H9 (cell line): ENCODE measurements at regions not wholly inside any gene's neighbourhood (a gene's known extent, or its start where the extent isn't known, plus 50 kb on each side); places are given as distances from the start of the nearest gene placed in this dataset.

Experiments used
- DNase-seq: peaks from one replicate; pipeline ENCODE4 v3.0.0-alpha.2; 2017
- H2AFZ ChIP-seq: one replicate; pipeline ENCODE4 v1.6.1; 2013; ENCODE audit warnings: mild to moderate bottlenecking, low read length, control low read depth, moderate library complexity
- H2AK5ac ChIP-seq: 2 replicates; pipeline ENCODE4 v1.6.1; 2013; ENCODE audit warnings: low read length, control low read depth, mixed read lengths; ENCODE audit not compliant: insufficient read length
- H2BK120ac ChIP-seq: one replicate; pipeline ENCODE4 v1.6.1; 2013; ENCODE audit warnings: low read depth, mild to moderate bottlenecking, low read length, control low read depth, inconsistent platforms; ENCODE audit not compliant: poor library complexity, severe bottlenecking
- H2BK12ac ChIP-seq: 2 replicates; pipeline ENCODE4 v1.6.1; 2013; ENCODE audit warnings: low read length, control low read depth, mixed read lengths, low read depth; ENCODE audit not compliant: insufficient read length
- H2BK15ac ChIP-seq: 2 replicates; pipeline ENCODE4 v1.6.1; 2013; ENCODE audit warnings: low read depth, low read length, control low read depth
- H2BK20ac ChIP-seq: one replicate; pipeline ENCODE4 v1.6.1; 2013; ENCODE audit warnings: low read depth, mild to moderate bottlenecking, low read length, control low read depth, inconsistent platforms; ENCODE audit not compliant: poor library complexity, severe bottlenecking
- H2BK5ac ChIP-seq: 2 replicates; pipeline ENCODE4 v1.6.1; 2013; ENCODE audit warnings: low read length, control low read depth, mixed read lengths; ENCODE audit not compliant: insufficient read length
- H3K14ac ChIP-seq: 2 replicates; pipeline ENCODE4 v1.6.1; 2013; ENCODE audit warnings: low read length, control low read depth; ENCODE audit not compliant: insufficient read depth
- H3K18ac ChIP-seq: 2 replicates; pipeline ENCODE4 v1.6.1; 2013; ENCODE audit warnings: low read depth, mild to moderate bottlenecking, mixed read lengths, low read length, control low read depth; ENCODE audit not compliant: insufficient read length
- H3K23ac ChIP-seq: 2 replicates; pipeline ENCODE4 v1.6.1; 2013; ENCODE audit warnings: low read length, control low read depth, mixed read lengths, low read depth; ENCODE audit not compliant: insufficient read length
- H3K23me2 ChIP-seq: 2 replicates; pipeline ENCODE4 v1.6.1; 2013; ENCODE audit warnings: low read depth, mild to moderate bottlenecking, mixed read lengths, low read length, control low read depth; ENCODE audit not compliant: insufficient read length, poor library complexity, severe bottlenecking
- H3K27ac ChIP-seq: 2 replicates; pipeline ENCODE4 v1.5.1; 2013; ENCODE audit warnings: low read length, control low read depth, mixed read lengths, low read depth; ENCODE audit not compliant: insufficient read length
- H3K27me3 ChIP-seq: 2 replicates; pipeline ENCODE4 v1.6.1; 2013; ENCODE audit warnings: low read length, control low read depth, inconsistent platforms; ENCODE audit not compliant: insufficient read depth
- H3K4ac ChIP-seq: 2 replicates; pipeline ENCODE4 v1.6.1; 2013; ENCODE audit warnings: low read depth, mild to moderate bottlenecking, control low read depth, inconsistent platforms, low read length, moderate library complexity
- H3K4me1 ChIP-seq: 2 replicates; pipeline ENCODE4 v1.6.1; 2013; ENCODE audit warnings: low read length, control low read depth, inconsistent platforms; ENCODE audit not compliant: insufficient read depth
- H3K4me2 ChIP-seq: 2 replicates; pipeline ENCODE4 v1.6.1; 2013; ENCODE audit warnings: low read length, control low read depth, mixed read lengths; ENCODE audit not compliant: insufficient read length, insufficient read depth
- H3K56ac ChIP-seq: 2 replicates; pipeline ENCODE4 v1.6.1; 2013; ENCODE audit warnings: low read depth, mild to moderate bottlenecking, mixed read lengths, low read length, control low read depth; ENCODE audit not compliant: insufficient read length
- H3K79me1 ChIP-seq: 2 replicates; pipeline ENCODE4 v1.6.1; 2013; ENCODE audit warnings: low read depth, mild to moderate bottlenecking, moderate library complexity, low read length, control low read depth, inconsistent platforms; ENCODE audit not compliant: insufficient read depth, poor library complexity, severe bottlenecking
- H3K79me2 ChIP-seq: 2 replicates; pipeline ENCODE4 v1.6.1; 2013; ENCODE audit warnings: low read length, control low read depth, inconsistent platforms; ENCODE audit not compliant: insufficient read depth
- H3K9ac ChIP-seq: 2 replicates; pipeline ENCODE4 v1.6.1; 2013; ENCODE audit warnings: low read length, control low read depth, mixed read lengths; ENCODE audit not compliant: insufficient read length; ENCODE audit errors: extremely low read depth
- H3K9me3 ChIP-seq: one replicate; pipeline ENCODE4 v1.6.1; 2013; ENCODE audit warnings: low read depth, low read length, inconsistent platforms; ENCODE audit not compliant: control insufficient read depth
- H3T11ph ChIP-seq: one replicate; pipeline ENCODE4 v1.6.1; 2013; ENCODE audit warnings: mild to moderate bottlenecking, low read length, control low read depth, inconsistent platforms
- H4K20me1 ChIP-seq: one replicate; pipeline ENCODE4 v1.6.1; 2013; ENCODE audit not compliant: control insufficient read depth, insufficient read length, insufficient read depth
- H4K5ac ChIP-seq: 2 replicates; pipeline ENCODE4 v1.6.1; 2013; ENCODE audit warnings: low read depth, mild to moderate bottlenecking, mixed read lengths, low read length, control low read depth; ENCODE audit not compliant: insufficient read length
- H4K8ac ChIP-seq: replicated peaks from 2 replicates; pipeline ENCODE4 v1.6.1; 2013; ENCODE audit warnings: low read length, control low read depth, mixed read lengths, low read depth; ENCODE audit not compliant: insufficient read length
- H4K91ac ChIP-seq: 2 replicates; pipeline ENCODE4 v1.6.1; 2013; ENCODE audit warnings: low read depth, mild to moderate bottlenecking, moderate library complexity, mixed read lengths, low read length, control low read depth; ENCODE audit not compliant: insufficient read length
- H3K27ac Mint-ChIP-seq, 3 experiments: 2 replicates in 2 of 3; 3 replicates in 1 of 3; pipeline ENCODE4 v1.8.0; 2020 to 2021; ENCODE audit warnings: mixed read lengths in 3 of 3, mild to moderate bottlenecking in 1 of 3, moderate library complexity in 1 of 3
- H3K27me3 Mint-ChIP-seq: 2 replicates; pipeline ENCODE4 v1.8.0; 2021; ENCODE audit warnings: low read depth, mild to moderate bottlenecking, moderate library complexity, mixed read lengths
- H3K36me3 Mint-ChIP-seq, 3 experiments: 2 replicates in 2 of 3; 3 replicates in 1 of 3; pipeline ENCODE4 v1.8.0; 2020 to 2021; ENCODE audit warnings: low read depth in 3 of 3, mixed read lengths in 3 of 3; ENCODE audit not compliant: insufficient read depth in 1 of 3
- H3K4me1 Mint-ChIP-seq, 2 experiments: 2 replicates each; pipeline ENCODE4 v1.8.0; 2020; ENCODE audit warnings: mixed read lengths in 2 of 2
- H3K4me3 Mint-ChIP-seq, 2 experiments: 2 replicates in 1 of 2; 3 replicates in 1 of 2; pipeline ENCODE4 v1.8.0; 2020 to 2021; ENCODE audit warnings: mild to moderate bottlenecking in 2 of 2, mixed read lengths in 2 of 2, moderate library complexity in 1 of 2
- H3K9me3 Mint-ChIP-seq, 2 experiments: 2 replicates in 1 of 2; 3 replicates in 1 of 2; pipeline ENCODE4 v1.8.0; 2020; ENCODE audit warnings: mild to moderate bottlenecking in 2 of 2, mixed read lengths in 2 of 2, moderate library complexity in 1 of 2
- WGBS: extraction: QIAGEN DNeasy Blood & Tissue Kit; methylation state at CpG from one replicate; pipeline ENCODE4 v1.1.7; 2013; ENCODE audit warnings: missing lambda C conversion rate, low lambda C conversion rate, mixed read lengths; ENCODE audit not compliant: insufficient read length; ENCODE audit errors: extremely low coverage; 5-methylcytosine and 5-hydroxymethylcytosine counted together
- TF ChIP-seq, protein P1 (sequence below): fragments of 200-600 bp; sonication (generic); conservative IDR thresholded peaks from 3 replicates; pipeline ENCODE4 v1.8.0; 2021; ENCODE audit warnings: antibody characterized with exemption, mild to moderate bottlenecking

DNA sequence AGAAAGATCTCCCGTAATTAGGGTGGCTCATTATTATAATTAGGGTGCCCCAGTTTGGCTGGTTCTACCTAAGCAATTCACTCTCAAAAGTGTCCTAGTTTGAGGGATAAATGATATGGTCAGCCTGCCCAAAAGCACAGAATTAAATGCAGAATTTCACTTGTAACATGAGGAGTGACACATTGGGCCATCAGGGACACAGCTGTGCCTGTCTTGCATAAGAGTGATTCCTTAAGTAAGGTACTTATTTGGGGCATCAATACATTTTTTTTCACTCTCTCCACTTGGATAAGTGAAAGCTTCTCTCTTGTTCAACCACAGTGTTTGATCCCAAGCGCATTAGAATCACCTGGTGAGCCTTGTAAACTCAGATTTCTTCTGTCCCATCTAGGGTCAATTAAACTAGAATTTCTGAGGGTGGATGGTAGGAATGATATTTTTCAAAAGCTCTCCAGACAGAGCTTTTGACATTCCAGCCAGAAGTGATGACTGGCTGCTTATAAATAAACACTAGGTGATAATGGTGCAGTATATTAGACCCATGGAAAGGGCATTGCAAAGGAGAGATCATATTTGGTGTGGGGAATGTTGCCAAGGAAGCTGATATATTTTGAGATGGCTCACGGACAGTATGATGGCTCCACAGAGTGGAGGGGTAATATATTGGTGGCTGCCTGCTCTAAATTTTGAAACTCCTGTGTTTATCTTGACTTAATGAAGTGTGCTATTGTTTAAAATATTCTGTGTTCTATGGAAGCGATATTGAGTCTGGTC is 458.1 kb upstream of the RASGRP1 start:
- H4K5ac ChIP-seq, result no peak overlapping the region
- H3K27ac Mint-ChIP-seq, result no peak overlapping the region
- no peak overlapping the region for H3K4me3 Mint-ChIP-seq
- H2AFZ ChIP-seq, result no peak overlapping the region
- H3K36me3 Mint-ChIP-seq, result no peaks in the 10 kb centered on the region
- H2BK20ac ChIP-seq, result no peak overlapping the region
- H3K4me2 ChIP-seq, result no peak overlapping the region
- no peak overlapping the region for H3K4ac ChIP-seq
- no peaks in the 10 kb centered on the region for H4K20me1 ChIP-seq
- no peak overlapping the region for H3K27ac ChIP-seq
- H3T11ph ChIP-seq, result no peak overlapping the region
- H3K18ac ChIP-seq, result no peak overlapping the region
- no peak overlapping the region for H3K56ac ChIP-seq
- TF ChIP-seq, protein P1, sequence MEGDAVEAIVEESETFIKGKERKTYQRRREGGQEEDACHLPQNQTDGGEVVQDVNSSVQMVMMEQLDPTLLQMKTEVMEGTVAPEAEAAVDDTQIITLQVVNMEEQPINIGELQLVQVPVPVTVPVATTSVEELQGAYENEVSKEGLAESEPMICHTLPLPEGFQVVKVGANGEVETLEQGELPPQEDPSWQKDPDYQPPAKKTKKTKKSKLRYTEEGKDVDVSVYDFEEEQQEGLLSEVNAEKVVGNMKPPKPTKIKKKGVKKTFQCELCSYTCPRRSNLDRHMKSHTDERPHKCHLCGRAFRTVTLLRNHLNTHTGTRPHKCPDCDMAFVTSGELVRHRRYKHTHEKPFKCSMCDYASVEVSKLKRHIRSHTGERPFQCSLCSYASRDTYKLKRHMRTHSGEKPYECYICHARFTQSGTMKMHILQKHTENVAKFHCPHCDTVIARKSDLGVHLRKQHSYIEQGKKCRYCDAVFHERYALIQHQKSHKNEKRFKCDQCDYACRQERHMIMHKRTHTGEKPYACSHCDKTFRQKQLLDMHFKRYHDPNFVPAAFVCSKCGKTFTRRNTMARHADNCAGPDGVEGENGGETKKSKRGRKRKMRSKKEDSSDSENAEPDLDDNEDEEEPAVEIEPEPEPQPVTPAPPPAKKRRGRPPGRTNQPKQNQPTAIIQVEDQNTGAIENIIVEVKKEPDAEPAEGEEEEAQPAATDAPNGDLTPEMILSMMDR, result no peak
- H3K4me1 ChIP-seq, result peaks cover 5% of the 10 kb centered on the region; the same call in 1 of the 2 replicates
- H3K4me1 Mint-ChIP-seq, result peaks cover 11 to 14% of the 10 kb centered on the region in 2 experiments
- no peak overlapping the region for H3K9ac ChIP-seq
- no CpG with 5 or more reads among the region's 4 CpGs for WGBS
- no peaks in the 10 kb centered on the region for H3K23me2 ChIP-seq
- no peaks in the 10 kb centered on the region for H3K27me3 Mint-ChIP-seq
- H2BK12ac ChIP-seq, result no peak overlapping the region
- no peak overlapping the region for H3K14ac ChIP-seq
- no peak overlapping the region for H2BK120ac ChIP-seq
- no peak overlapping the region for H2AK5ac ChIP-seq
- no peak overlapping the region for H4K8ac ChIP-seq
- H3K9me3 ChIP-seq, result no peaks in the 10 kb centered on the region
- H2BK15ac ChIP-seq, result no peak overlapping the region
- H4K91ac ChIP-seq, result no peak overlapping the region
- DNase-seq, result no peak
- no peaks in the 10 kb centered on the region for H3K9me3 Mint-ChIP-seq
- H2BK5ac ChIP-seq, result no peak overlapping the region
- no peaks in the 10 kb centered on the region for H3K79me2 ChIP-seq
- no peaks in the 10 kb centered on the region for H3K27me3 ChIP-seq
- H3K79me1 ChIP-seq, result no peaks in the 10 kb centered on the region
- no peak overlapping the region for H3K23ac ChIP-seq
